Esophagus squamous epithelium (tissue), 5 donors: ENCODE measurements at regions not wholly inside any gene's neighbourhood (a gene's known extent, or its start where the extent isn't known, plus 50 kb on each side); places are given as distances from the start of the nearest gene placed in this dataset.

ENCODE experiments used
- DNase-seq: peaks from one replicate; lab custom pipeline; 2025; lab: John Stamatoyannopoulos, UW
- H3K27ac ChIP-seq, 4 donors: fragments of 200-600 bp; sonication (generic); one replicate each; pipeline ENCODE4 v1.5.1; 2016 to 2019; ENCODE audit warnings: mild to moderate bottlenecking in 1 of 4
- H3K27me3 ChIP-seq, 4 donors: fragments of 200-600 bp; sonication (generic); 1 replicate in 3 of 4; 2 replicates in 1 of 4; pipeline versions ENCODE4 v1.5.1 to v1.6.0; 2017 to 2021; ENCODE audit warnings: antibody characterized with exemption in 1 of 4
- H3K36me3 ChIP-seq, 3 donors: fragments of 200-600 bp; sonication (generic); one replicate each; pipeline ENCODE4 v1.5.1; 2016 to 2019
- H3K4me1 ChIP-seq, 3 donors: fragments of 200-600 bp; sonication (generic); one replicate each; pipeline ENCODE4 v1.5.1; 2017 to 2019
- H3K4me3 ChIP-seq, 4 donors: fragments of 200-600 bp; sonication (generic); 1 replicate in 3 of 4; 2 replicates in 1 of 4; pipeline ENCODE4 v1.5.1; 2016 to 2019; ENCODE audit warnings: mild to moderate bottlenecking in 2 of 4, moderate library complexity in 1 of 4
- H3K9me3 ChIP-seq, 3 donors: fragments of 200-600 bp; sonication (generic); one replicate each; pipeline ENCODE4 v1.5.1; 2016 to 2019
- POLR2A ChIP-seq, 4 donors: fragments of 450-650 bp; IDR thresholded peaks; one replicate each; pipeline ENCODE4 v1.6.1; 2017; ENCODE audit warnings: antibody characterized with exemption in 4 of 4, mild to moderate bottlenecking in 4 of 4, moderate library complexity in 3 of 4
- WGBS, 2 donors: methylation state at CpG; one replicate each; pipeline ENCODE4 v1.1.5; 2018; 5-methylcytosine and 5-hydroxymethylcytosine counted together
- intact Hi-C: fragments of 100-400 bp; cut with DNase I; formaldehyde crosslinking; loops from one replicate; pipeline ENCODE4 v1.15.0; 2022
- TF ChIP-seq, protein P1 (sequence below), 6 experiments: fragments of 450-650 bp in 4 of 6; fragments of 200-600 bp in 2 of 6; sonication (generic) in 2 of 6; IDR thresholded peaks; one replicate each; pipeline ENCODE4 v1.5.1; 2016 to 2019; ENCODE audit warnings: antibody characterized with exemption in 6 of 6, mild to moderate bottlenecking in 4 of 6, moderate library complexity in 4 of 6
- donor health status: DM: yes; HTN: yes; CAD: no.

DNA sequence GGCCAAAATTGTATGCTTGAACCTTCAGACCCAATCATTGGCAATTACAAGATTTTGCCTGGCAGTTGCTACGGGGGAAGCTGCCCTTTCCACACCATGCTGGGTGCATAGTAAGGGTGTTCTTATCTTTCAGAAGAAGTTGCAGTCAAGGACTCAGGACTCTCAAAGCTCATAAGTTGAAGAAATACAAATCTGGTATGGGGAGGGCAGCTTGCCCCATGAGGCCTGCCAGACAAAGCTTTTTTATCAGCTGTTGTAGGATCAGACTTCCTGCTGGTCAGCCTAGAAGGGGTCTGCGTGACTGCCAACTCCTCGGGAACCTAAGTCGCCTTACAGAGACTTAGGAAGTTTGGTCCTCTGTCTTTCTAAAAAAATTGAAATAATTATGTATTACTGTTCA lies 174.9 kb upstream of the TECRL start:
- 77 to 81% methylated on average over 4 of the region's 4 CpGs for WGBS, 2 donors
- Histone ChIP-seq H3K4me1 (no peaks in the 10 kb centered on the region), H3K9me3 (no peaks in the 10 kb centered on the region), H3K36me3 (no peaks in the 10 kb centered on the region), H3K27ac (no peak overlapping the region), H3K4me3 (no peak overlapping the region), H3K27me3 (no peaks in the 10 kb centered on the region)
- intact Hi-C loops = no loop called here
- DNase-seq = no peak
- TF ChIP-seq POLR2A (IDR thresholded peaks at IDR 0.05) = no peak
- TF ChIP-seq, protein P1, sequence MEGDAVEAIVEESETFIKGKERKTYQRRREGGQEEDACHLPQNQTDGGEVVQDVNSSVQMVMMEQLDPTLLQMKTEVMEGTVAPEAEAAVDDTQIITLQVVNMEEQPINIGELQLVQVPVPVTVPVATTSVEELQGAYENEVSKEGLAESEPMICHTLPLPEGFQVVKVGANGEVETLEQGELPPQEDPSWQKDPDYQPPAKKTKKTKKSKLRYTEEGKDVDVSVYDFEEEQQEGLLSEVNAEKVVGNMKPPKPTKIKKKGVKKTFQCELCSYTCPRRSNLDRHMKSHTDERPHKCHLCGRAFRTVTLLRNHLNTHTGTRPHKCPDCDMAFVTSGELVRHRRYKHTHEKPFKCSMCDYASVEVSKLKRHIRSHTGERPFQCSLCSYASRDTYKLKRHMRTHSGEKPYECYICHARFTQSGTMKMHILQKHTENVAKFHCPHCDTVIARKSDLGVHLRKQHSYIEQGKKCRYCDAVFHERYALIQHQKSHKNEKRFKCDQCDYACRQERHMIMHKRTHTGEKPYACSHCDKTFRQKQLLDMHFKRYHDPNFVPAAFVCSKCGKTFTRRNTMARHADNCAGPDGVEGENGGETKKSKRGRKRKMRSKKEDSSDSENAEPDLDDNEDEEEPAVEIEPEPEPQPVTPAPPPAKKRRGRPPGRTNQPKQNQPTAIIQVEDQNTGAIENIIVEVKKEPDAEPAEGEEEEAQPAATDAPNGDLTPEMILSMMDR (IDR thresholded peaks at IDR 0.05) = no peak

GRCh38 chr4:64582492-64582891 lies 173.2 kb upstream of the TECRL start:
- H3K4me1 ChIP-seq = no peaks in the 10 kb centered on the region
- intact Hi-C loops = no loop called here
- no peak overlapping the region for H3K4me3 ChIP-seq
- no peaks in the 10 kb centered on the region for H3K36me3 ChIP-seq
- H3K9me3 ChIP-seq = no peaks in the 10 kb centered on the region
- no peak overlapping the region for H3K27ac ChIP-seq
- TF ChIP-seq, protein P1 (IDR thresholded peaks at IDR 0.05) = no peak
- no peak for TF ChIP-seq POLR2A (IDR thresholded peaks at IDR 0.05)
- DNase-seq = no peak
- no peaks in the 10 kb centered on the region for H3K27me3 ChIP-seq
- 61 to 65% methylated on average over 3 of the region's 3 CpGs for WGBS, 2 donors

- Histone ChIP-seq H3K27ac (no peak overlapping the region), H3K27me3 (no peaks in the 10 kb centered on the region), H3K4me1 (no peaks in the 10 kb centered on the region), H3K9me3 (no peaks in the 10 kb centered on the region), H3K4me3 (no peak overlapping the region), H3K36me3 (no peaks in the 10 kb centered on the region)
- 56 to 61% methylated on average over 2 of the region's 2 CpGs for WGBS, 2 donors
- no peak for DNase-seq
- intact Hi-C loops = no loop called here
- TF ChIP-seq, protein P1 (IDR thresholded peaks at IDR 0.05) = no peak
- no peak for TF ChIP-seq POLR2A (IDR thresholded peaks at IDR 0.05)
These were observed 172.2 kb upstream of the TECRL start for GRCh38 chr4:64581422-64581821.

DNA sequence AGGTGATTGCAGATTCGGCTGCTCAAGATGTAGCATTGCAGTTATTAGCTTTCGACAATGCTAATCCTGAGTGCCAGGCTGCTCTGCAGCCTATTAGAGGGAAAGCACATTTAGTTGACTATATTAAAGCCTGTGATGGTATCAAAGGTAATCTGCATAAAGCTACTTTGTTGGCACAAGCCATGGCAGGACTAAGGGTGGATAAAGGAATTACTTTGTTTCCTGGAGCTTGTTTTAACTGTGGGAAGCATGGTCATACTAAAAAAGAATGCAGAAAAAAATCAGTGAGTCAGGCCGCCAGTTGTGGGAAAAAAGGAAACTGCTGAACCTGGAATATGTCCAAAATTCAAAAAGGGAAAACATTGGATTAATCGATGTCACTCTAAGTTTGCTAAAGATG lies 154.9 kb upstream of the TECRL start:
- no peak overlapping the region for H3K4me3 ChIP-seq
- no peaks in the 10 kb centered on the region for H3K27me3 ChIP-seq
- no peak overlapping the region for H3K27ac ChIP-seq
- intact Hi-C loops = no loop called here
- WGBS, 2 donors = 14 to 32% methylated on average over 4 of the region's 4 CpGs
- H3K36me3 ChIP-seq = no peaks in the 10 kb centered on the region
- TF ChIP-seq POLR2A (IDR thresholded peaks at IDR 0.05) = no peak
- TF ChIP-seq, protein P1 (IDR thresholded peaks at IDR 0.05) = no peak
- H3K4me1 ChIP-seq = peaks cover 4 to 20% (median 6%) of the 10 kb centered on the region in 3 donors
- DNase-seq = no peak
- no peaks in the 10 kb centered on the region for H3K9me3 ChIP-seq

DNA sequence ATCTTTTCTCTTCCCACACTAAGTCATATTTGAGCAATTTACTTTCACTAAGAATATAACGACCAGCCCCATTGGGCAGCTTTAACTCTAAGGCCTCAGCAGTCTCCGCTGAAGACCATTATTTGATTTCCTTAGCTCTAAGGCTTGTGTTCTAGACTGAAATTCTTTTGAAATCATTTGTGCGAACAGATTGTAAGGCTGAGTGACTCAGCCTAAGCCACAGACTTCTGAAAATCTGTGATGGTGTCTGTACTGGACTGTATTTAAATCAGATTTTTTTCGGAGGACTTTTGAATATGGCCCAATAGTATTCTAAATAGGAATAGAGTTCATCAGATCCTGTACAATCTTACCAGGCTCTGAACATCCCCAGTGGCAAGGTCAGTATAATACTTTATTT lies 150.3 kb upstream of the TECRL start:
- no peak for TF ChIP-seq POLR2A (IDR thresholded peaks at IDR 0.05)
- TF ChIP-seq, protein P1 (IDR thresholded peaks at IDR 0.05) = no peak
- no peak overlapping the region for H3K27ac ChIP-seq
- no peaks in the 10 kb centered on the region for H3K36me3 ChIP-seq
- no peaks in the 10 kb centered on the region for H3K9me3 ChIP-seq
- H3K4me1 ChIP-seq = peaks cover 3 to 18% (median 6%) of the 10 kb centered on the region in 3 donors
- H3K4me3 ChIP-seq = no peak overlapping the region
- DNase-seq = no peak
- H3K27me3 ChIP-seq = no peaks in the 10 kb centered on the region
- intact Hi-C loops = no loop called here
- 84 to 87% methylated on average over 4 of the region's 4 CpGs for WGBS, 2 donors
